Activated CD4-positive, alpha-beta memory T cell treated with anti-CD3 and anti-CD28 coated beads for 36 hours (primary cell): ENCODE measurements at regions not wholly inside any gene's neighbourhood (a gene's known extent, or its start where the extent isn't known, plus 50 kb on each side); places are given as distances from the start of the nearest gene placed in this dataset.

Experiments used
- CTCF ChIA-PET: fragments of 350-600 bp; sonication (Branson Sonifier 250); formaldehyde crosslinking; loops from one replicate; lab custom pipeline; 2021; ENCODE audit warnings: antibody characterized with exemption, inconsistent platforms; lab: Charles Lee
- POLR2A ChIA-PET: fragments of 350-600 bp; sonication (Branson Sonifier 250); formaldehyde crosslinking; loops from one replicate; lab custom pipeline; 2021; ENCODE audit warnings: antibody characterized with exemption; lab: Charles Lee
- DNase-seq: peaks from one replicate; pipeline ENCODE4 v3.0.0-alpha.2; 2020
- H3K27ac Mint-ChIP-seq: one replicate; pipeline ENCODE4 v1.8.0; 2021; ENCODE audit warnings: mixed read lengths
- H3K27me3 Mint-ChIP-seq: one replicate; pipeline ENCODE4 v1.8.0; 2021; ENCODE audit warnings: mixed read lengths
- H3K36me3 Mint-ChIP-seq: one replicate; pipeline ENCODE4 v1.8.0; 2021; ENCODE audit warnings: mixed read lengths
- H3K4me1 Mint-ChIP-seq: one replicate; pipeline ENCODE4 v1.8.0; 2021; ENCODE audit warnings: low read depth, mixed read lengths
- H3K4me3 Mint-ChIP-seq: one replicate; pipeline ENCODE4 v1.8.0; 2021; ENCODE audit warnings: mild to moderate bottlenecking, mixed read lengths
- H3K9me3 Mint-ChIP-seq: one replicate; pipeline ENCODE4 v1.8.0; 2021; ENCODE audit warnings: mixed read lengths
- intact Hi-C: fragments of 100-400 bp; cut with micrococcal nuclease; formaldehyde crosslinking; loops from one replicate; pipeline ENCODE4 v1.15.1; 2023

- DNase-seq, result no peak
- H3K9me3 Mint-ChIP-seq, result no peaks in the 10 kb centered on the region
- H3K36me3 Mint-ChIP-seq, result no peaks in the 10 kb centered on the region
- no peak overlapping the region for H3K27ac Mint-ChIP-seq
- CTCF ChIA-PET, result no interaction called here
- peaks cover 15% of the 10 kb centered on the region for H3K27me3 Mint-ChIP-seq
- intact Hi-C loops, result no loop called here
- H3K4me1 Mint-ChIP-seq, result no peaks in the 10 kb centered on the region
- H3K4me3 Mint-ChIP-seq, result no peak overlapping the region
- POLR2A ChIA-PET, result no interaction called here
Measured at GRCh38 chr12:113766131-113766878, 199.8 kb downstream of the RBM19 start.

- CTCF ChIA-PET, result no interaction called here
- peaks cover 21% of the 10 kb centered on the region for H3K27me3 Mint-ChIP-seq
- DNase-seq, result no peak
- intact Hi-C loops, result no loop called here
- H3K4me1 Mint-ChIP-seq, result no peaks in the 10 kb centered on the region
- POLR2A ChIA-PET, result no interaction called here
- H3K36me3 Mint-ChIP-seq, result no peaks in the 10 kb centered on the region
- no peak overlapping the region for H3K4me3 Mint-ChIP-seq
- H3K9me3 Mint-ChIP-seq, result no peaks in the 10 kb centered on the region
- H3K27ac Mint-ChIP-seq, result no peak overlapping the region
Measured at GRCh38 chr12:113764661-113765060, 201.5 kb downstream of the RBM19 start.

GRCh38 chr12:113762882-113763816, 203.0 kb downstream of the RBM19 start:
- POLR2A ChIA-PET, result no interaction called here
- H3K36me3 Mint-ChIP-seq, result no peaks in the 10 kb centered on the region
- DNase-seq, result no peak
- intact Hi-C loops, result no loop called here
- H3K27ac Mint-ChIP-seq, result no peak overlapping the region
- CTCF ChIA-PET, result no interaction called here
- no peaks in the 10 kb centered on the region for H3K9me3 Mint-ChIP-seq
- no peak overlapping the region for H3K4me3 Mint-ChIP-seq
- H3K27me3 Mint-ChIP-seq, result peaks cover 21% of the 10 kb centered on the region
- no peaks in the 10 kb centered on the region for H3K4me1 Mint-ChIP-seq

GRCh38 chr12:113762155-113762881, 203.8 kb downstream of the RBM19 start:
- CTCF ChIA-PET, result no interaction called here
- Mint-ChIP-seq H3K36me3 (no peaks in the 10 kb centered on the region), H3K27me3 (peaks cover 21% of the 10 kb centered on the region), H3K9me3 (no peaks in the 10 kb centered on the region), H3K4me1 (no peaks in the 10 kb centered on the region), H3K27ac (no peak overlapping the region), H3K4me3 (no peak overlapping the region)
- DNase-seq, result no peak
- intact Hi-C loops, result no loop called here
- POLR2A ChIA-PET, result no interaction called here

- Mint-ChIP-seq H3K27me3 (peaks cover 25% of the 10 kb centered on the region), H3K4me3 (no peak overlapping the region), H3K9me3 (no peaks in the 10 kb centered on the region), H3K27ac (no peak overlapping the region), H3K36me3 (no peaks in the 10 kb centered on the region), H3K4me1 (no peaks in the 10 kb centered on the region)
- no peak for DNase-seq
- CTCF ChIA-PET, result no interaction called here
- intact Hi-C loops, result no loop called here
- POLR2A ChIA-PET, result no interaction called here
Measured at GRCh38 chr12:113759135-113759534, 207.0 kb downstream of the RBM19 start.

GRCh38 chr12:113758165-113758924, 207.8 kb downstream of the RBM19 start:
- DNase-seq, result no peak
- H3K27ac Mint-ChIP-seq, result no peak overlapping the region
- H3K27me3 Mint-ChIP-seq, result peaks cover 22% of the 10 kb centered on the region
- no peaks in the 10 kb centered on the region for H3K4me1 Mint-ChIP-seq
- H3K36me3 Mint-ChIP-seq, result no peaks in the 10 kb centered on the region
- CTCF ChIA-PET, result no interaction called here
- no peak overlapping the region for H3K4me3 Mint-ChIP-seq
- intact Hi-C loops, result no loop called here
- no peaks in the 10 kb centered on the region for H3K9me3 Mint-ChIP-seq
- POLR2A ChIA-PET, result no interaction called here

- intact Hi-C loops, result no loop called here
- ChIA-PET POLR2A (no interaction called here), CTCF (no interaction called here)
- Mint-ChIP-seq H3K4me1 (no peaks in the 10 kb centered on the region), H3K4me3 (no peak overlapping the region), H3K36me3 (no peaks in the 10 kb centered on the region), H3K9me3 (no peaks in the 10 kb centered on the region), H3K27ac (no peak overlapping the region), H3K27me3 (peaks cover 16% of the 10 kb centered on the region)
- DNase-seq, result no peak
Measured at GRCh38 chr12:113757221-113758002, 208.7 kb downstream of the RBM19 start.

GRCh38 chr12:113756609-113757008, 209.5 kb downstream of the RBM19 start:
- intact Hi-C loops, result no loop called here
- Mint-ChIP-seq H3K9me3 (no peaks in the 10 kb centered on the region), H3K4me1 (no peaks in the 10 kb centered on the region), H3K4me3 (no peak overlapping the region), H3K27me3 (peaks cover 12% of the 10 kb centered on the region), H3K27ac (no peak overlapping the region), H3K36me3 (no peaks in the 10 kb centered on the region)
- CTCF ChIA-PET, result no interaction called here
- DNase-seq, result no peak
- POLR2A ChIA-PET, result no interaction called here

- no peak overlapping the region for H3K27ac Mint-ChIP-seq
- H3K4me1 Mint-ChIP-seq, result no peaks in the 10 kb centered on the region
- no peaks in the 10 kb centered on the region for H3K9me3 Mint-ChIP-seq
- H3K4me3 Mint-ChIP-seq, result no peak overlapping the region
- peaks cover 4% of the 10 kb centered on the region for H3K27me3 Mint-ChIP-seq
- intact Hi-C loops, result no loop called here
- POLR2A ChIA-PET, result no interaction called here
- DNase-seq, result no peak
- H3K36me3 Mint-ChIP-seq, result no peaks in the 10 kb centered on the region
- CTCF ChIA-PET, result no interaction called here
Measured at GRCh38 chr12:113755098-113755497, 211.0 kb downstream of the RBM19 start.

GRCh38 chr12:113751513-113751912, 214.6 kb downstream of the RBM19 start:
- Mint-ChIP-seq H3K27me3 (peaks cover 6% of the 10 kb centered on the region), H3K36me3 (no peaks in the 10 kb centered on the region), H3K4me1 (no peaks in the 10 kb centered on the region), H3K4me3 (no peak overlapping the region), H3K9me3 (no peaks in the 10 kb centered on the region), H3K27ac (no peak overlapping the region)
- ChIA-PET POLR2A (no interaction called here), CTCF (no interaction called here)
- intact Hi-C loops, result no loop called here
- DNase-seq, result no peak

GRCh38 chr12:113749433-113749815, 216.7 kb downstream of the RBM19 start:
- ChIA-PET CTCF (no interaction called here), POLR2A (no interaction called here)
- no peak for DNase-seq
- intact Hi-C loops, result no loop called here
- H3K9me3 Mint-ChIP-seq, result no peaks in the 10 kb centered on the region
- H3K27me3 Mint-ChIP-seq, result peaks cover 8% of the 10 kb centered on the region
- no peak overlapping the region for H3K4me3 Mint-ChIP-seq
- H3K27ac Mint-ChIP-seq, result no peak overlapping the region
- no peaks in the 10 kb centered on the region for H3K4me1 Mint-ChIP-seq
- H3K36me3 Mint-ChIP-seq, result no peaks in the 10 kb centered on the region
